ENCODE measurements at regions not wholly inside any gene's neighbourhood (a gene's known extent, or its start where the extent isn't known, plus 50 kb on each side); places are given as distances from the start of the nearest gene placed in this dataset.

DNA sequence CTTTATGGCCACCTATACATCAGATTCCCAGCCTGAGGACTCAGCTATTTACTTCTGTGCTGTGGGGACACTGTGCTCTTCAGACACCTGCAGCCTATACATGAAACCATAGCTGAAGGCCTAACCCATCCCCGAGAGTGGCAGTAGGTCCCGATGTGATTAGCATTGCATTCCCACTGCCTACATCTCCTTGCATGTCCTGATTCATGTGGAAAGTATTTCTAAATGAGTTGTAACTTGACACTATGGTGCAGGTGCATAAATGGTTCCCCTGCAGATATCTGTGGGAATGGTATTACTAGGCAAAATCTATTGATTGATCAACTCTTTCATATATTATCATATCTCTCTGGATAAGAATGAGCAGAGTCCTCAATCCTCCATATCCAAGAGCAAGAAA lies 433.5 kb downstream of the DAD1 start:
- TF ChIP-seq TARDBP (IDR thresholded peaks at IDR 0.05) = no peak
- no peak for TF ChIP-seq BHLHE40 (IDR thresholded peaks at IDR 0.05; ENCODE audit: borderline replicate concordance)
- TF ChIP-seq SP1 (IDR thresholded peaks at IDR 0.05) = no peak
- no peak for TF ChIP-seq CTBP1 (IDR thresholded peaks at IDR 0.05; ENCODE audit: borderline replicate concordance)
- no peak for TF ChIP-seq FOXM1 (IDR thresholded peaks at IDR 0.05; ENCODE audit: borderline replicate concordance)
- no peak for TF ChIP-seq ARNT (IDR thresholded peaks at IDR 0.05)
- TF ChIP-seq ZNF384 (IDR thresholded peaks at IDR 0.05) = no peak
- TF ChIP-seq HDGF (IDR thresholded peaks at IDR 0.05; ENCODE audit: borderline replicate concordance) = no peak
- no peak for TF ChIP-seq NFRKB (IDR thresholded peaks at IDR 0.05)

All from HEK293T (cell line).